ENCODE measurements at regions not wholly inside any gene's neighbourhood (a gene's known extent, or its start where the extent isn't known, plus 50 kb on each side); places are given as distances from the start of the nearest gene placed in this dataset.

DNA sequence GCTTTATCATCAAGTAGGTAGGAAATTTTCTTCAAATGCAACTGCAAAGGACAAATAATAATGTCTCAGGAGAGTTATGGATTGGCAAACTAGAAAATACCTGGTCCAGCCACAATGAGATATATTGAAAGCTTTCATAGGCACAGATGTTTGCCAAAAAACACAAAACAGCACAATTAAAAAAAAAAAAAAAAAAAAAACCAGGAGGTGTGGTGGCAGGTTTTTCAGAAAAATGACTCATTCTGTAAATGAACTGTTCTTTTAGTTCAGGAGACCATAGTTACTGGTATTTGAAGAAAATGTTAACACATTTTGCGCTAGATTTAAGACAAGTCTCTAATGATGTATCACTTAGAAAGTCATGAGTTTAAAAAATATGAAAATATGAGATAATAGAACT is 55.0 kb upstream of the JCAD start:
- Histone ChIP-seq H4K91ac (ENCODE audit: low read depth, low read length, poor library complexity) (no peak overlapping the region), H2AK5ac (ENCODE audit: low read depth, low read length) (no peak overlapping the region), H2BK12ac (ENCODE audit: low read length) (no peak overlapping the region), H3K14ac (ENCODE audit: low read length) (no peak overlapping the region), H3K27ac (replicated peaks; ENCODE audit: low read length) (no peak overlapping the region), H3K4me3 (ENCODE audit: low read length in 2 of 2) (no peak overlapping the region), H3K36me3 (replicated peaks in 1 of 2; ENCODE audit: control insufficient read depth in 2 of 2, insufficient read depth in 2 of 2, low read length in 2 of 2) (no peaks in the 10 kb centered on the region), H3K4me2 (ENCODE audit: insufficient read depth, low read length, poor library complexity, severe bottlenecking) (no peak overlapping the region), H3K23ac (ENCODE audit: low read depth, low read length, poor library complexity) (no peak overlapping the region), H2BK15ac (ENCODE audit: low read length) (no peak overlapping the region), H2BK120ac (ENCODE audit: low read depth, low read length) (no peak overlapping the region), H3K18ac (ENCODE audit: low read length) (no peak overlapping the region), H2AFZ (ENCODE audit: low read length) (no peak overlapping the region), H4K8ac (ENCODE audit: low read depth, low read length) (no peak overlapping the region), H3K27me3 (ENCODE audit: control insufficient read depth in 3 of 3, insufficient read depth in 3 of 3, low read depth in 1 of 3, low read length in 3 of 3) (no peaks in the 10 kb centered on the region), H3K9ac (ENCODE audit: low read depth, low read length, poor library complexity) (no peak overlapping the region), H3K4ac (ENCODE audit: low read length) (no peak overlapping the region), H2BK5ac (ENCODE audit: low read length) (no peak overlapping the region), H3K9me3 (replicated peaks in 1 of 2; ENCODE audit: control insufficient read depth in 2 of 2, insufficient read depth in 1 of 2, low read depth in 1 of 2, low read length in 2 of 2) (peaks cover 0 to 2% of the 10 kb centered on the region in 2 donors), H3K4me1 (ENCODE audit: control insufficient read depth in 2 of 2, insufficient read depth in 1 of 2, low read depth in 1 of 2, low read length in 2 of 2) (peaks cover 10 to 13% of the 10 kb centered on the region in 2 donors), H3K79me1 (ENCODE audit: low read depth, low read length) (no peaks in the 10 kb centered on the region)
- no CpG with 5 or more reads among the region's 1 CpG for WGBS, 2 donors (ENCODE audit: extremely low coverage in 2 of 2, insufficient read length in 2 of 2, insufficient replicate concordance in 1 of 2)
- DNase-seq (ENCODE audit: low spot score): no peak

DNA sequence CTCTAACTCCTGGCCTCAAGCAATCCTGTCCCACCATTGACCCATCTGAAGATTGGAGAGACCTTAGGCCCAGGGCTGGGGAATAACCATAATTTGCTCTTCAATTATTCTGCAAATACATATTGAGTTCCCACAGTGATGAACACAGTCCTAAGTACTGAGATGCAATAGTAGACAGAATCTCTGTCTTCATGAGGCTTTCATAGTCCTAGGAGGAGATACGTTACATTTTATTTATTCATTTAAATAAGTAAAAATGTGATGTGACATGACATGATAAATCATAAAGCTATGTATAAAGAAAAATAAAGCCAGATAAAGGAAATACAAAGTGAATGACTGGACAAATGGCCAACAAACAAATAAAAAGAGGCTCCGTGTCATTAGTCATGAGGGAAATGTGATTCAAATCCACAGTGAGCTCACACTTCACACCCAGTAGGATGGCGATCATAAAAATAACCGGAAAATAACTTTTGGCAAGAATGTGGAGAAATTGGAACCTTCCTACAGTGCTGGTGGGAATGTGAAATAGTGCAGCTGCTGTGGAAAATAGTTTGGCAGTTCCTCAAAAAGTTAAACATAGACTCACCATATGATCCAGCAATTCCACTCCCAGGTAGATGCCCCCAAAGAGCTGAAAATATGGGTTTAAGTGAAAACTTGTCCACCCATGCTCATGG is 52.1 kb upstream of the JCAD start:
- no peak overlapping the region for H3K27ac ChIP-seq (replicated peaks; ENCODE audit: low read length)

More for the DNA sequence above, 52.1 kb upstream of the JCAD start:
- Histone ChIP-seq H2AFZ (ENCODE audit: low read length) (no peak overlapping the region), H3K9me3 (replicated peaks in 1 of 2; ENCODE audit: control insufficient read depth in 2 of 2, insufficient read depth in 1 of 2, low read depth in 1 of 2, low read length in 2 of 2) (no peaks in the 10 kb centered on the region), H3K4me1 (ENCODE audit: control insufficient read depth in 2 of 2, insufficient read depth in 1 of 2, low read depth in 1 of 2, low read length in 2 of 2) (peaks cover 10 to 13% of the 10 kb centered on the region in 2 donors), H3K27me3 (ENCODE audit: control insufficient read depth in 3 of 3, insufficient read depth in 3 of 3, low read depth in 1 of 3, low read length in 3 of 3) (no peaks in the 10 kb centered on the region), H4K91ac (ENCODE audit: low read depth, low read length, poor library complexity) (no peak overlapping the region), H3K9ac (ENCODE audit: low read depth, low read length, poor library complexity) (no peak overlapping the region), H3K4ac (ENCODE audit: low read length) (no peak overlapping the region), H2BK12ac (ENCODE audit: low read length) (no peak overlapping the region), H3K36me3 (replicated peaks in 1 of 2; ENCODE audit: control insufficient read depth in 2 of 2, insufficient read depth in 2 of 2, low read length in 2 of 2) (no peaks in the 10 kb centered on the region), H4K8ac (ENCODE audit: low read depth, low read length) (no peak overlapping the region), H3K4me2 (ENCODE audit: insufficient read depth, low read length, poor library complexity, severe bottlenecking) (no peak overlapping the region), H2BK120ac (ENCODE audit: low read depth, low read length) (no peak overlapping the region), H2AK5ac (ENCODE audit: low read depth, low read length) (no peak overlapping the region), H2BK15ac (ENCODE audit: low read length) (no peak overlapping the region), H3K79me1 (ENCODE audit: low read depth, low read length) (no peaks in the 10 kb centered on the region), H3K23ac (ENCODE audit: low read depth, low read length, poor library complexity) (no peak overlapping the region), H3K4me3 (ENCODE audit: low read length in 2 of 2) (no peak overlapping the region), H3K18ac (ENCODE audit: low read length) (no peak overlapping the region), H3K14ac (ENCODE audit: low read length) (no peak overlapping the region), H2BK5ac (ENCODE audit: low read length) (no peak overlapping the region)
- no peak for DNase-seq (ENCODE audit: low spot score)
- WGBS, 2 donors (ENCODE audit: extremely low coverage in 2 of 2, insufficient read length in 2 of 2, insufficient replicate concordance in 1 of 2): no CpG with 5 or more reads among the region's 4 CpGs

Measured in neuronal stem cell (in vitro differentiated cells).